Endothelial cell (in vitro differentiated cells): ENCODE measurements at regions not wholly inside any gene's neighbourhood (a gene's known extent, or its start where the extent isn't known, plus 50 kb on each side); places are given as distances from the start of the nearest gene placed in this dataset.

Source experiments
- DNase-seq: peaks from one replicate; pipeline ENCODE4 v3.0.0; 2021; ENCODE audit warnings: low spot score
- H3K27ac Mint-ChIP-seq: one replicate; pipeline ENCODE4 v1.8.0; 2021; ENCODE audit warnings: mixed read lengths, inconsistent platforms; ENCODE audit not compliant: unreplicated experiment
- H3K27me3 Mint-ChIP-seq: one replicate; pipeline ENCODE4 v1.8.0; 2021; ENCODE audit warnings: mild to moderate bottlenecking, moderate library complexity, mixed read lengths, inconsistent platforms; ENCODE audit not compliant: unreplicated experiment
- H3K36me3 Mint-ChIP-seq: one replicate; pipeline ENCODE4 v1.8.0; 2021; ENCODE audit warnings: mild to moderate bottlenecking, low read depth, mixed read lengths, inconsistent platforms; ENCODE audit not compliant: unreplicated experiment
- H3K4me1 Mint-ChIP-seq: one replicate; pipeline ENCODE4 v1.8.0; 2021; ENCODE audit warnings: mild to moderate bottlenecking, mixed read lengths, inconsistent platforms; ENCODE audit not compliant: unreplicated experiment
- H3K4me3 Mint-ChIP-seq: one replicate; pipeline ENCODE4 v1.8.0; 2021; ENCODE audit warnings: mild to moderate bottlenecking, mixed read lengths, inconsistent platforms; ENCODE audit not compliant: unreplicated experiment
- H3K9me3 Mint-ChIP-seq: one replicate; pipeline ENCODE4 v1.8.0; 2021; ENCODE audit warnings: mixed read lengths, inconsistent platforms; ENCODE audit not compliant: unreplicated experiment
- TF ChIP-seq, protein P1 (sequence below): fragments of 200-600 bp; sonication (generic); IDR thresholded peaks from one replicate; pipeline ENCODE4 v1.5.0; 2021; ENCODE audit warnings: antibody characterized with exemption; ENCODE audit not compliant: unreplicated experiment

DNA sequence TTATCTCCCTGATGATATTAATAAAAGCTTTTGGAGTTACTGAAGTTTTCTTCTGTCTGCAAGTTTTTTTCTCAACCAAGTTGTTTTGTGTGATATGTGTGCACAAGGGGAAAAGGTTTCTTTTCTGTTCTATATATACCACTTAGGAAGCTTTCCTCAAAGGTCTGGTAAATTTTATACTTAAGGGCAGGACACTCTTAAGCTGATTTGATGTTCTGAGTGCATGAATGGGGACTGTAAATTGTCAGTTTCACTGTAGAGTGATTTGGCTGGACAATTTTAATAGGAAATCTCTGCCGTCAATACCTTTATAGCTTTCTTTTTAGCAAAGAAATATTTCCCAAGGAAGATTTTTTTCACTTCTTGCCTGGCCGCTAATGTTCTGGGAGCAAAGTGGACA is 354.7 kb downstream of the TGFB2 start:
- Mint-ChIP-seq H3K4me1 (no peaks in the 10 kb centered on the region), H3K9me3 (no peaks in the 10 kb centered on the region), H3K27me3 (no peaks in the 10 kb centered on the region), H3K4me3 (no peak overlapping the region), H3K27ac (no peak overlapping the region), H3K36me3 (no peaks in the 10 kb centered on the region)
- TF ChIP-seq, protein P1, sequence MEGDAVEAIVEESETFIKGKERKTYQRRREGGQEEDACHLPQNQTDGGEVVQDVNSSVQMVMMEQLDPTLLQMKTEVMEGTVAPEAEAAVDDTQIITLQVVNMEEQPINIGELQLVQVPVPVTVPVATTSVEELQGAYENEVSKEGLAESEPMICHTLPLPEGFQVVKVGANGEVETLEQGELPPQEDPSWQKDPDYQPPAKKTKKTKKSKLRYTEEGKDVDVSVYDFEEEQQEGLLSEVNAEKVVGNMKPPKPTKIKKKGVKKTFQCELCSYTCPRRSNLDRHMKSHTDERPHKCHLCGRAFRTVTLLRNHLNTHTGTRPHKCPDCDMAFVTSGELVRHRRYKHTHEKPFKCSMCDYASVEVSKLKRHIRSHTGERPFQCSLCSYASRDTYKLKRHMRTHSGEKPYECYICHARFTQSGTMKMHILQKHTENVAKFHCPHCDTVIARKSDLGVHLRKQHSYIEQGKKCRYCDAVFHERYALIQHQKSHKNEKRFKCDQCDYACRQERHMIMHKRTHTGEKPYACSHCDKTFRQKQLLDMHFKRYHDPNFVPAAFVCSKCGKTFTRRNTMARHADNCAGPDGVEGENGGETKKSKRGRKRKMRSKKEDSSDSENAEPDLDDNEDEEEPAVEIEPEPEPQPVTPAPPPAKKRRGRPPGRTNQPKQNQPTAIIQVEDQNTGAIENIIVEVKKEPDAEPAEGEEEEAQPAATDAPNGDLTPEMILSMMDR = no peak
- DNase-seq = no peak

DNA sequence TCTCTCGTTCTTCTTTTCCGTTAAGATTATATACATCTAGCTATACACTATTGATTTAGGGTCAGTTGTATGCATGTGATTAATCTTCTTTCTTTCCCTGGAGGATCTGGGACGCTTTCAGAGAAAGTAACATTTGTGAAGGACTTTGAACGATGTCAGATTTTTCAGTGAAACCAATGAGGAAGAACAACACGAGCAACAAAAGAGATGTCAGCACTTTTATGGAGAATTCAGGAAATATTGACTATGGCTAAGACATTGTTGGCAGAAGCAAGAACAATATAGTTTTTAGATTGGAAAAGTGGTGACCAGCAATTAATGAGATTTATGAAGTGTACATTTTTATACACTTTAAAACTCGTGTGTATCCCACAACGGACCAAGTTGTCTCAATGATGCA is 355.5 kb downstream of the TGFB2 start:
- Mint-ChIP-seq H3K9me3 (no peaks in the 10 kb centered on the region), H3K27ac (no peak overlapping the region), H3K4me3 (no peak overlapping the region), H3K4me1 (no peaks in the 10 kb centered on the region), H3K36me3 (no peaks in the 10 kb centered on the region), H3K27me3 (no peaks in the 10 kb centered on the region)
- no peak for DNase-seq
- TF ChIP-seq, protein P1 = no peak

DNA sequence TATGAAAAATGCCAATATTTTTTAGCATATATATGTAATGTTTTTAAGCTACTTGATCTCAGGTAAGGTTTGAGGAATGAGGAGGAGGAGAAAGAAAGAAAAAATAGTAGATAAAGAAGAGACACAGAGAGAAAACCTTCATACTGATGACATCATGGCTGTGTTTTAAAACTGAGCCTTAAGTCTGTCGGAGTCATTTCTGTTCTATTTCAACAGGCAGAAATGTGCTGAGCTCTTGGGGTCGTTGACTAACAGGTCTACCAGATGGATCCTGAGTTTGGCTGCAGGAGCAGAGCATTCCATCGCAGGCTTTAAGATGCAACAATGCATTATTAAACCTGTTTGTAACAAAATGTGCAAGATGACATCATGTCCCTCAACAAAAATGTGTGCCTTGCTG is 356.0 kb downstream of the TGFB2 start:
- no peaks in the 10 kb centered on the region for H3K27me3 Mint-ChIP-seq
- TF ChIP-seq, protein P1 = no peak
- no peaks in the 10 kb centered on the region for H3K9me3 Mint-ChIP-seq
- no peak overlapping the region for H3K27ac Mint-ChIP-seq
- no peaks in the 10 kb centered on the region for H3K36me3 Mint-ChIP-seq
- H3K4me3 Mint-ChIP-seq = no peak overlapping the region
- DNase-seq = no peak
- no peaks in the 10 kb centered on the region for H3K4me1 Mint-ChIP-seq

DNA sequence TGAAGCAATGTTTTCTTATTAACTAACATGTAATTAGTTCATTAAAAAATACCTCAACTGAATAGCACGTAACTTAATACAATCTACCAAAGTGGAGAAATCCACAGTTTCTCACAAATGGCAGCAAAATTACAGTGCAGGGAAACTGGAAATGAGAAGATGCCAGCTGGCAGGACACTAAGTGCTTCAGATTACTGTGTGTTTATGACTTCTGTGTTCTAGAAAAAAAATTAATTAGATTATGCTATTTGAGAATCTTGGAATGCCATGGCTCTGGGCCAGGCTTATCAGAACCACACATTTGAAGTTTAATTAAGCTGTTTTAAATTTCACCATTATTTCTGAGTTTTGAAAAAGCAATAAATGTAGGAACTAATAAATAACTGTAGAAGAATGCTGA is 357.6 kb downstream of the TGFB2 start:
- TF ChIP-seq, protein P1 = no peak
- Mint-ChIP-seq H3K9me3 (no peaks in the 10 kb centered on the region), H3K27me3 (no peaks in the 10 kb centered on the region), H3K36me3 (no peaks in the 10 kb centered on the region), H3K4me3 (no peak overlapping the region), H3K4me1 (no peaks in the 10 kb centered on the region), H3K27ac (no peak overlapping the region)
- DNase-seq = no peak

DNA sequence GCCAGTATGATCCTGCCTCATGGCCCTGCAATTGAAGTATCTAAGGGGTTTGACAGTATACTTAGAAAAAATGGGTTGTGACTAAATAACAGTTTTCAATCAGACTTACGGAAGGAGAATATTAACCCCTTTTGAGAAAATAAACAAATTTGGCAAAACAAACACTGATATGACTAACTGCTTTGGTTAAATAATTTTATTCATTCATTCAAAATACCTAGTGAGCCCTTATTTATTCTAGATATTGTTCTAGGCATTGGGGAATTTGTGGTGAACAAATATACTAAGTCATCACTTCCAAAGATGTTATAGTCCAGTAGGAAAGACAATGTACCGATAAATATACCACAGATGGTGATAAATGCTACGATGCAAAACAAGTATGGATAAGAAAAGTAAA is 358.7 kb downstream of the TGFB2 start:
- no peaks in the 10 kb centered on the region for H3K4me1 Mint-ChIP-seq
- no peak for DNase-seq
- TF ChIP-seq, protein P1 = no peak
- H3K9me3 Mint-ChIP-seq = no peaks in the 10 kb centered on the region
- H3K27me3 Mint-ChIP-seq = no peaks in the 10 kb centered on the region
- H3K36me3 Mint-ChIP-seq = no peaks in the 10 kb centered on the region
- no peak overlapping the region for H3K27ac Mint-ChIP-seq
- H3K4me3 Mint-ChIP-seq = no peak overlapping the region
